Activated T-helper 2 cell treated with anti-CD3 and anti-CD28 coated beads, Interferon-gamma antibody, Interleukin-2, Interleukin-4, amounts not matched to agents 10 μg/mL and 5 μg/mL and 100 μg/mL, durations not matched to agents 14 hours and 24 hours and 36 hours (primary cell): ENCODE measurements at regions not wholly inside any gene's neighbourhood (a gene's known extent, or its start where the extent isn't known, plus 50 kb on each side); places are given as distances from the start of the nearest gene placed in this dataset.

Source experiments
- DNase-seq: peaks from one replicate; pipeline ENCODE4 v3.0.0; 2021; ENCODE audit warnings: low spot score
- H3K27ac Mint-ChIP-seq: one replicate; pipeline ENCODE4 v1.8.0; 2021; ENCODE audit warnings: mixed read lengths
- H3K27me3 Mint-ChIP-seq: one replicate; pipeline ENCODE4 v1.8.0; 2021; ENCODE audit warnings: low read depth, mixed read lengths
- H3K36me3 Mint-ChIP-seq: one replicate; pipeline ENCODE4 v1.8.0; 2021; ENCODE audit warnings: low read depth, mixed read lengths
- H3K4me1 Mint-ChIP-seq: one replicate; pipeline ENCODE4 v1.8.0; 2021; ENCODE audit warnings: low read depth, mixed read lengths
- H3K4me3 Mint-ChIP-seq: one replicate; pipeline ENCODE4 v1.8.0; 2021; ENCODE audit warnings: low read depth, mild to moderate bottlenecking, moderate library complexity, mixed read lengths
- H3K9me3 Mint-ChIP-seq: one replicate; pipeline ENCODE4 v1.8.0; 2021; ENCODE audit warnings: mixed read lengths
- intact Hi-C: fragments of 100-400 bp; cut with micrococcal nuclease; formaldehyde crosslinking; loops from one replicate; pipeline ENCODE4 v1.15.1; 2023

DNA sequence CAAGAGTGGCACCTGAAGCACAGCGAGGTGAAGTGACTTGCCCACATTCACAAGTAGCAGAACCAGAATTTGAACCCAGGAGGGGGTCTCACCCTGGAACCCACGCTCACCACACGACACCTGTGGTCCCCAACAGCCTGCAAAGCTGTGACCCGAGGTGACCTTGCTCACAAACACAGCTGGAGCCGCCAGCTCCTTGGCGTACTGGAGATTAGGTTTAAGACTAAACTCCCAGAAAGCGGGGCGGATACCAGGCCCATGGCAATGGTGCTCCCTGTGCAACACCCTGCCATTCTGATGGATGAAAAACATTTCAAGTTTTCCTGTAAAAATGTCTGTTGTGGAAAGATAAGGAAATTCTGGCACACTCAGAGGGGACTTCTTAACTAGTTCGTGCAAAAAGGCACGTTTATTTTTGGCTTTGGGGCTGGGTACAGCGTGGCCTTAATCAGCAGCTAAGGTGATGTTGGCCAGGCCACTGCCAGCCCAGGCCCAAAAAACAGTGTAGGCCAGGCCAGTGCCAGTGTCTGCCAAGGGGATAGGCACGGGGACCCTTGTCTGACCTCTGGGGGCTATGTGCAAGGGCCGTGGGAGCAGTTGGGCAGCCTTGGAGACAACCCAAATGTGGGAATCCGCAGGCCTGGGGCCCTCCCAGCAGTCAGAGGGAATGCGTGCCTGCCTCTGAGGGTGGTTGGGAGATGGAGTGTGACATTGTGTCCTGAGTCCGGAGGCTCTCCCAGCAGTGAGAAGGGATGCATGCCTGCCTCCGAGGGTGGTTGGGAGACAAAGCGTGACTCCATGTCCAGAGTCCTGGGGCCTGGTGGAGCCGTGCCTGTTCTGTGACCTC is 185.0 kb upstream of the HS6ST1 start:
- peaks cover 7% of the 10 kb centered on the region for H3K4me1 Mint-ChIP-seq
- no peaks in the 10 kb centered on the region for H3K36me3 Mint-ChIP-seq
- peaks cover 12% of the 10 kb centered on the region for H3K27me3 Mint-ChIP-seq

DNA sequence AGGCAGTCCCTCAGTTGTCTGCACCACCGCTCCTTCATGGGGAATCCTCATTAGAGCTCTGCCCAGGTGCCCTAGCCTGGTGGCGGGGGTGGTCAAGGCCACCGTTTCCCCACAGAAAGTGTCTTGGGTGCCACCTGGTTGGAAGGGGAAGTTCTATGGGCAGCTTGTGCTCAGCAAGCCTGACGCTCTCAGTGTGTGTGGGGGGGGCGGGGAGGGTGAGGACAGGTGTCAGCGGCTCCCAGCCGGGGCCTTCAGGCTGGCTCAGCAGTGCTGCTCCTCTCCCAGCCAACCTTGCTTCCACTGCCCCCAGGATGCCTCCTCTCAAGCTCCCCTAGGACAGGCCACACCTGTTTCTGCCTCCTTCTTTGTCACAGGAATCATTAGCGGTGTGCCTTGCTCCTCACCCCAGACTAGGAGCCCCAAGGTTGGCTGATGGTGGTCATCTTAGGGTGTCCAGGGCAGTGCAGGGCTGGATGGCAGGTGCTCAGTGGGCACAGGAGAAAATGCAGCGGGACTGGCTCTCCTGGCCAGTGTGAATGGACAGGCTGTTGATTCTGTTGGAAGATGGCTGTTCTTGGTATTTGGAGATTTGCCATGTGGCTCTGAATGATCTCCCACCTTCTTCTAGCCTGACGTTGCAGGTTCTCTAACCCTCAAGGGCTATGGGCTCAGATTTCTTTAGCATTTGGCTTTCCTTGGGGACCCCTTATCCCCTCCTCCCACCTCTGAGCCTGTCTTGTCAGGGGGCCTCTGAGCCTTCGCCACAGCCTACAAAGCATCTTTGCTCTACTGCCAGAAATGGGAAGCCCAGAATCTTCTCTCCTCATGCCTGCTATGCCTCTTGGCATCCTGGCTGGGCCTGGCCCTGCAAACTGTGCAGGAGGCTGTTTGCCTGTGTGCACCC is 185.8 kb upstream of the HS6ST1 start:
- no peak overlapping the region for H3K4me3 Mint-ChIP-seq
- peaks cover 7% of the 10 kb centered on the region for H3K4me1 Mint-ChIP-seq
- H3K27me3 Mint-ChIP-seq = peaks cover 12% of the 10 kb centered on the region
- no peaks in the 10 kb centered on the region for H3K36me3 Mint-ChIP-seq
- intact Hi-C loops = no loop called here
- no peak overlapping the region for H3K27ac Mint-ChIP-seq
- no peaks in the 10 kb centered on the region for H3K9me3 Mint-ChIP-seq
- DNase-seq = no peak

More for the DNA sequence above, 185.0 kb upstream of the HS6ST1 start:
- intact Hi-C loops = no loop called here
- H3K9me3 Mint-ChIP-seq = no peaks in the 10 kb centered on the region
- no peak for DNase-seq
- no peak overlapping the region for H3K27ac Mint-ChIP-seq
- no peak overlapping the region for H3K4me3 Mint-ChIP-seq

DNA sequence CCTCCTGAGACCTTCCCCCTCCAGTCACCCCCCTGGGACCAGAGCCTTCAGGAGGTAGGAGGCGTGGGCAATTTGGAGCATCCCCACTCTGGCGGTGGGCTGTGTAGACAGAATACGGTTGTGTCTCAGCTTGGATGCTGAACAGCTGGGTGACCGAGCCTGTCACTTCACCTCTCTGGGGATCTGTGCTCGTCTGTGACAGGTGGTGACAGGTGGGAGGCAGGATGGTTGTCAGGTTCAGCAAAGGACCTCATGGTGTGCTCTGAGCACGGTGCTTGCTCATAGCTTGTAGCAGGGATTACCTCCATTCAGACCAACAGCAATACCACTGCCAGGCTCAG is 186.5 kb upstream of the HS6ST1 start:
- intact Hi-C loops = no loop called here
- Mint-ChIP-seq H3K27me3 (peaks cover 7% of the 10 kb centered on the region), H3K4me1 (peaks cover 4% of the 10 kb centered on the region), H3K27ac (no peak overlapping the region), H3K9me3 (no peaks in the 10 kb centered on the region), H3K4me3 (no peak overlapping the region), H3K36me3 (no peaks in the 10 kb centered on the region)
- DNase-seq = no peak

DNA sequence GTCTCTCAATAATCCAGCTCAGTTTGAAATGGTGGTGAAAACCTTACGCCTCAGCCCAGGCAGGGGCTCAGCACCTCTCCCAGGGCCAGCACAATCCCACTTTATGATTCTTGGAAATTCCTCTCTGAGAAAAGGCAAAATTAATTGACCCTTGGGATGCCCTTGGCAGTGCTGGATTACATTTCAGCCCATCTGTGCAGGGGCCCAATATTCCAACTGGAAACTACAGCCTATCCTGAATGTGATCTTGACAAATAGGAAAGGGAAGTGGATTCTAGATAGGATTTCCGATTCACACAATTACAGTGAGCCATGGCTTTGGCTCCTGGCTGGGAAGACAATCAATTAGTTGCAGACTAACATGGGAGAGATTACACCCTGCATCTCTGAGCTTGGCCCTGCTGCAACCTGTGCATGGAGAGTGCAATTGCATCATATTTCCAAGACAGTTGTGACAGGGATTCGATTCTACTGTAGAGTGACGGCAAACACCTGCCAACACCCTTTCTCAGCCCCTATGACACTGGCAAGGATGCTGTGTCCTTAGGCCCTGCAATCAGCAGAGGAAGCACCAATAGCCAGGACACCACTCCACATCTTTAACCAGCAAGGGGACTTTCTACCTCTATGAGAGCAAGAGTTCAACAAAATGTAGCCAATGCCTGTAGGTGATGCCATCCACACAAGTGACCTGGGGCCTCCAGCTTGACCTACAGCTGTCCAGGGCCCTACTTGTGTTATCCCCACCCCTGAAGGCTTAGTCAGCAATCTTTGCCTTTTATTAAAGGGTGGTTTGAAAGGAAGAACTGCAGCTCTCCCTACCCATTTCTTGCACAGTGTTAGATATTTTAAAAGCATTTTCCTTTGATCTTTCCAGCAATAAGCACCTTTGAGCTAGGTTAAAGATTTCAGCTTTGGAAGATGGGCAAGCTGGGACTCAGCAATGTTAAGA is 187.2 kb upstream of the HS6ST1 start:
- H3K27me3 Mint-ChIP-seq = peaks cover 10% of the 10 kb centered on the region
- no peak overlapping the region for H3K4me3 Mint-ChIP-seq
- no peaks in the 10 kb centered on the region for H3K9me3 Mint-ChIP-seq
- no peak overlapping the region for H3K27ac Mint-ChIP-seq
- intact Hi-C loops = no loop called here
- DNase-seq = no peak
- no peaks in the 10 kb centered on the region for H3K36me3 Mint-ChIP-seq
- peaks cover 5% of the 10 kb centered on the region for H3K4me1 Mint-ChIP-seq

DNA sequence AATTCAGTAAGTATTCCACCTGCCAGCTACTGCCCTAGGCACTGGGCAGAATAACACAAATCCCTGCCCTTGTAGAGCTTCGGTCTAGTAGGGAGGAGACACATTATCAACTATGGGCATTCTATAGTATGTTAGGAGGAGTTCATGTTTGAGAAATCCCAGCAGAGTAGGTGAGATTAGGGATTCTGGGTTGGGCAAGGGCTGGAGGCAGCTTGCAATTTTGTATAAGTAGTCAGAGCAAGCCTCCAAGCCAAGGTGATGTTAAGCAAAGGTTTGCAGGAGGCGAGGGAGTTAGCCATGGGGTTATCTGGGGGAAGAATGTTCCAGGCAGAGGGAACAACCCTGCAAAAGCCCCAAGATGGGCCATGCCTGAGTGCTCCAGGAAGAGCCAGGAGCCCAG is 187.9 kb upstream of the HS6ST1 start:
- Mint-ChIP-seq H3K27ac (no peak overlapping the region), H3K36me3 (no peaks in the 10 kb centered on the region), H3K9me3 (no peaks in the 10 kb centered on the region), H3K27me3 (peaks cover 10% of the 10 kb centered on the region), H3K4me3 (no peak overlapping the region), H3K4me1 (peaks cover 6% of the 10 kb centered on the region)
- no peak for DNase-seq
- intact Hi-C loops = no loop called here

DNA sequence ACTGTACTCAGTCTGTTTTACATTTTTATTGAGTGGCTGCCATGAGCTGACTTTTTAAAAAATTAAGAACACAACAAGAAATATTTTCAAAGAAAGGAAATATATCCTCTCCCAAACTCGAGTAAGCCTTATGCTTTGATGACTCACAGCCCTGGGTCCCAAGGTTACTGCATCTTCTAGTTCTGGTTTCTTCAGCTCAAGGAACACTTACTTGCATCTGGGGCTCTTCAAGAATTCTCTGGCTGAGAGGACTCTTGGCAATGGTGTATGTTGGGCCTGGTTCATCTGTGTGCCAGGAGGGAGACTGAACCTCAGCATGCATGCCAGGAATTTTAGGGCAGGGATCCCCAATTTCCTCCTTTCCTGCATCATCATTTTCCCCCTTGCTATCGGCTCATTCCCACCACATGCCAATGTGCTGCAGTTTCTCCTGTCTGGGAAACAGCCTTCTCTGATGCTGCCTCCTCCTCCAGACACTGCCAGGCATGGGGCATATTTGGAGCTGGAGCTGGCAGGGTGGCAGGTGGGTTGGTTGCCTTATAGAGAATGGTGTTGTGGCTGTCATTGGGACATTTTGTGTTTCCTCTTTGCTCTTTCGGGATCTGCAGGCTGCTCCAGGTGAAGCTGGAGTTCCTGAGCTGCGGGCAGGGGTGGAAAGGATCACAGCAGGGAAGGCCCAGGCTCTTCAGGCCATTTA is 192.2 kb upstream of the HS6ST1 start:
- H3K36me3 Mint-ChIP-seq = no peaks in the 10 kb centered on the region
- peaks cover 18% of the 10 kb centered on the region for H3K4me1 Mint-ChIP-seq
- intact Hi-C loops = no loop called here
- H3K9me3 Mint-ChIP-seq = no peaks in the 10 kb centered on the region
- H3K4me3 Mint-ChIP-seq = no peak overlapping the region
- peaks cover 8% of the 10 kb centered on the region for H3K27me3 Mint-ChIP-seq
- no peak overlapping the region for H3K27ac Mint-ChIP-seq
- no peak for DNase-seq

DNA sequence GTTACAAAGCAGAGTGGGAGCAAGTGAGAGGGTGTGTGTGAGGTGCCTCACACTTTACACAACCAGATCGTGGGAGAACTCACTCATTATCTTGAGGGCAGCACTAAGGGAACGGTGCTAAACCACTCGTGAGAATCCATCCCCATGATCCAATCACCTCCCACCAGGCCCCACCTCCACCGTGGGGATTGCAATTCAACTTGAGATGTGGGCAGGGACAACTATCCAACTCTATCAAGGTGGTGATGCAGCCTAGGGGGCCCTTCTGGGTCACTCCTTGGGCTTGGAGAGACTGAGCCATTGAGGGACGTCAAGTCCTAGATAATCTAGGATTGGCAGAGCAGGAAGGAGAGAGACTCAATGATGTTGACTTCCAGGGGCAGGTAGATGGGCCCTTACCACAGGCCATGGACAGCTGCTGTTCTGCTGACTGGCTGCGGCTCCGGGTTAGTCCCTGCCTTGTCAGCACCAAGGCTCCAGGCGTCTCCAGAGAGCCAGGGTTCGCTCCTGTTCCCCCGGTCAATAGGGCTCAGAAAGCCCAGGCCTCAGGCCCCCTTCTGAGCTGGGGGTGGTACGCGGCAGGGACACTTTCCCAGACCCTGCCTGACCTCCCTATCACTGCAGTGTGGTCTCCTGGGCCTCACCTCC is 193.2 kb upstream of the HS6ST1 start:
- DNase-seq = no peak
- Mint-ChIP-seq H3K27ac (no peak overlapping the region), H3K27me3 (peaks cover 5% of the 10 kb centered on the region), H3K4me1 (peaks cover 16% of the 10 kb centered on the region), H3K9me3 (no peaks in the 10 kb centered on the region), H3K36me3 (no peaks in the 10 kb centered on the region), H3K4me3 (no peak overlapping the region)
- intact Hi-C loops = no loop called here

DNA sequence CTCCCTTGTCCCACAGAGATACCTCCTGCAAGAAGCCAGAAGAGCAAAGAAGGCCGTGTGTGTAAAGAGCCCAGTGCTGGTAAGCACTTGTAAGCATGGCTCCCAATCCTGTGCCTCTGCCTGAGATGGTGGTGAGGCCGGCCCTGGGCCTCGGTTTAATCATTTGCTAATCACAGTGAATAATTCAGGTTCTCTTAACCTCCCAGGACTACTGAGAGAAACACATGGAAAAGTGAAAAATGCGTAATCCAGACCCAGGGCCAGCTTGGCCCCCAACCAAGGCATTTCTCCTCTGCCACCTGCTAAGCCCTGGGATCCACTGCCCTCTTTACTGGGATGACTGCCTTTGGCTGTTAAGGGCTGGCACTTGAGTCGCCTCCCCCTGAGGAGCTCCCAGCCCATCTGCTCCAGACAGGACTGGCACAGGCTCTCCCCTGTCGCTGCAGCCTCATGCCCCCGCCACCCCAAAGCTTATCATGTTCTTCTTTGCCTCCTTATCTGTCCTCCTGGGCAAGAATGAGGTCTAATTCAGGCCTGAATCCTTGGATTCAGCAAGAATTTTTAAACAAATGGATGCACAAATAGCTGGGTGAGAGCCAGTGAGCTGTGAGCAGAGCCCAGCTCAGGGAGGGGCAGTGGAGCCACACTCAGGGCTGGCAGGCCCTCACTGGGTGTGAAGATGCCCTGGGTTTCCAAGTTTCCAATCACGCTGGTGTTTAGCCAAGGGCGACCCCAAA is 193.9 kb upstream of the HS6ST1 start:
- Mint-ChIP-seq H3K27ac (no peak overlapping the region), H3K36me3 (no peaks in the 10 kb centered on the region), H3K4me3 (no peak overlapping the region), H3K27me3 (peaks cover 5% of the 10 kb centered on the region), H3K4me1 (peaks cover 14% of the 10 kb centered on the region), H3K9me3 (no peaks in the 10 kb centered on the region)
- intact Hi-C loops = no loop called here
- no peak for DNase-seq

DNA sequence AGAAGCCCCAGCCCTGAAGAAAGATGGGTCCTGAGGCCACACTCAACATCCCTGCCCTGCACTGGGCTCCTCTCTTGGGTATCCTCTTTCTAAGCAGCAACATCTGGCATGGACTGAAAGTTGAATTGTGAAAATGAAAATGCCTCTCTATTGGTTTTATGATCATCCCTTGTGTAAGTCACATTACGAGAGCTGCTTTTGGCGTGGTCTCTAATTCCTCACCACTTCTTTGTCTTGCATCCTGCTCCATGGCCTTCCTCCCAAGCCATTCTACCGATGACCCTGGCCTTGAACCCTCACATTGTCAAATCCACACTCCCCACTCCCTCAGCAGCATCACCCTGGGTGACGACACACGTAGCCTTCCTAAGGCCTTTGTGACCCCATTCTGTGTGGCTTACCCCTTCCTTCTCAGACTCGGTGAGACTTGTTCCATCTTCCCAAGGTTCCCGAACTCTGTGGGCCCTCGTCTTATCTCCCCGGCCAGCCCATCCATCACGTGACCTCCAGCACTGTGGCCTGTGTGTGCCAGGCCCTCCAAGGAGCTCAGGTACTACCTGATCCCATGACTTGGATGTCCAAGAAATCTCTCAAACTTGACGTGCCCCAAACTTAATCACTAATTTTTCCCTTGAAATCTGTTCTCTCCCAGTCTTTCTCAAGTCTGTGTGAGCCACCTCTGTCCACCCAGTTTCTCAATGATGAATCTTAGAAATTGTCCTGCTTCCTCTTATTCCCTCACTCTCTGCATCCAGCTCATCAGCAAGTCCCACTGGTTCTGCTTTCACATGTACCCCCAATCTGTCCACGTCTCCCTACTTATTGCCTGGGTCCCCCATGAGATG is 194.7 kb upstream of the HS6ST1 start:
- Mint-ChIP-seq H3K27me3 (peaks cover 5% of the 10 kb centered on the region), H3K4me1 (peaks cover 14% of the 10 kb centered on the region), H3K27ac (no peak overlapping the region), H3K36me3 (no peaks in the 10 kb centered on the region), H3K9me3 (no peaks in the 10 kb centered on the region), H3K4me3 (no peak overlapping the region)
- intact Hi-C loops = no loop called here
- DNase-seq = no peak

DNA sequence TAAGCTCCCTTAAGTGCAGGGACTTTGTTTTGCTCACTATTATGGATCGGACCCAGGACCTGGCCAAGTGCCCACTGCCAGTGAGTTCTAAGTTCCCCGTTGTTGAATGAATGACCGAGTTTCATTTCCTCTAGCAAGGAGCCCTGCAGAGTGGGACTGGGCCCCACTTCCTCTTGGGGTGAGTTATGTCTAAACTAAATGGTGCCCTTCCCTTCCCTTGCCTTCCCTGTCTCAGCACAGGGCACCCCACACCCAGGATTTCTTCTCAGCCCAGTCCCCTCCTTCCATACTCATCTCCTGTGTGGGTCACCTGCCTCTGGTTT is 195.3 kb upstream of the HS6ST1 start:
- Mint-ChIP-seq H3K27ac (no peak overlapping the region), H3K27me3 (peaks cover 5% of the 10 kb centered on the region), H3K36me3 (no peaks in the 10 kb centered on the region), H3K4me3 (no peak overlapping the region), H3K9me3 (no peaks in the 10 kb centered on the region), H3K4me1 (peaks cover 14% of the 10 kb centered on the region)
- intact Hi-C loops = no loop called here
- DNase-seq = no peak

DNA sequence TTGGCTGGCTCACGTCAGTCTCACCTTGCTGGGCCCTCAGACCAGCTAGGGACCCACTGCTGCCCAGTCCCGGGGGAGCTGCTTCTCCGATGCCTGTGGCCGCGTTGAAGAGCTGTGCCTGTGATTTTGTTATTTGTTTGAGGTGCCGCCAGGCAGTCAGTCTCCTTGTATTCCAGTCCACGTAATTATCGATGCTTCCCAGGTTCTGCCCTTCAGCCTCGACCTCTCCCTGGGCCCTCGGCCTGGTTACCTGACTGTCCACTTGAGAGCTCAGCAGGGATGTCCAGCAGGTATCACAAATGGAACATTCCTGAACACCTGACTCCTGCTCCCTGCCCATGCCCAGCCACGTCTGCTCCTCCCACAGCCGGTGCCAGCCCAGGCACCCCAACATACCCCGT is 195.9 kb upstream of the HS6ST1 start:
- H3K27ac Mint-ChIP-seq = no peak overlapping the region
- intact Hi-C loops = no loop called here
- no peak for DNase-seq
- H3K9me3 Mint-ChIP-seq = no peaks in the 10 kb centered on the region
- H3K27me3 Mint-ChIP-seq = peaks cover 5% of the 10 kb centered on the region
- H3K4me3 Mint-ChIP-seq = no peak overlapping the region
- peaks cover 14% of the 10 kb centered on the region for H3K4me1 Mint-ChIP-seq
- H3K36me3 Mint-ChIP-seq = no peaks in the 10 kb centered on the region
